ENCODE measurements at regions not wholly inside any gene's neighbourhood (a gene's known extent, or its start where the extent isn't known, plus 50 kb on each side); places are given as distances from the start of the nearest gene placed in this dataset.

- ATAC-seq = no peak
These were observed 65.0 kb upstream of the SLC2A12 start for GRCh38 chr6:134117409-134117808.

DNA sequence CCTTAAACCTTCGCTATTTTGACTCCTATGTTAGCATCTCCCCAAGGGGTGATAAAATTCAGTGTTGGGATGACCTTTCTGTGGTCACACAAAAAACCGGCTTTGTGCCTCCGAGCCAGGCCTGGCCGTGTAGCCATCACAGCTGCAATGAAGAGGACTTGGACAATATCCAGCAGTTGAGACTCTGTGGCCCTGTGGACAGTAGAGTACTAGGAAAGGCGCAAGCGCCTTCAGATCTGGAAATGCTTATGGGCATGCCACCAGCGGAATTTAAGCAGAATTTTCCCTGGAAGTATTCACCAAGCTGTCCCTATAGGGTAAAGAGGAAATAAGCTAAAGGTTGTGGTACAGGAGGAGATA is 63.3 kb upstream of the SLC2A12 start:
- no peak for ATAC-seq

DNA sequence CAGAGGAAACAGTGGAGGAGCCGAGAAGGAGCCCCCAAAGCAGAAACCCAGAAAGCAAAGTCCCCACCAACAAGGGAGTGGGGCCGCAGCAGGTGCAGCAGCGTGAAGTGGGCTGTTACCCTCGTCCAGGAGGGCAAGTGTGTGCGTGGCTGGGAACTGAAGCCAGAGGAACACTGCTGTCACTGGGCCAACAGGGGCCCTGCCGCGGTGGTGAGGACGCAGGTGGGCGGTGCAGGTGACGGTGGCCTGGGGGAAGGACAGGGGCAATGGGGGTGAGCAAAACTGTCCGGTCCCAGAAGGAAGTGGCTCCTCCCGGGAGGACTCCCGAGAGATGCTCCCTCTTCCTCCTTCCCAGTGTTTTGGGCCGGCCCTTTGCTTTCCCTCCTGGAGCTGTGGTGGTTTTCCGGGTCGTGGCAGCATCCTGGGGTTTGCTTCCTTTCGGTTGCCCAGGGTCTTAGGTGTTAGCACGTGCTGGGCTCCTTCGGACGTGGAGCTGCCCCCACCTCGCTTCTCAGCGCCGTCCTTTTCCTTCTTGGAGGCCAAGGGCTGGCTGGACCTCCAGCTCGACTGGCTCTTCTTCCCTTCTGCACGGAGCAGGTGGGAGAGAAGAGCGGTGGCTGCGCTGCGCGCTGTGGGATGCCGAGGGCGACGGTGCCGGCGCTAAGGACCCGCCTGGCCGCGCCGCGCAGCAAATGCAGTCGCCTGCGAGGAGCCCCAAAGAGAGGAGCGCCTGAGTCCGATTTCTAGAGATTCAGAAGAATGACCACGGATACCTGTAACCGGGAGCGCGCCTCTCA is 62.7 kb upstream of the SLC2A12 start:
- no peak for ATAC-seq

DNA sequence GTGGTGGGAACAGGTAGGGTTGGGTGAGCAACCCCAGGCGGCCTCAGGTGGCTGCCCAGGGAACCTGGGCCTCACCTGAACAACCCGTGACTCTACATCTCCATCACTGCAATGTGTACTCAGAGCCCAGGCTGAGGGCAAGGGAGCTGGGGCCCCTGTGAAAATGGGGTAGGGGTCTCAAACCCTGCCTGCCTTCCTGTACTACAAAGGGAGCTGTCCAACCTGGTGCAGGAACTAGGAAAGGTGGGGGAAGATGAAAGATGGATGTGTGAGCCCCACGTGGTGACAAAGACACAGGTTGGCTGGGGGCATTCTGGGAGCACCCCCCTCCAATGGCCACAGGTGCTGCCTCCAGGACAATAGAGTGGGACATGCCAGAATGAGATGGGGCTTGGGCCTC is 62.1 kb upstream of the SLC2A12 start:
- no peak for ATAC-seq

- no peak for ATAC-seq
These were observed 59.3 kb upstream of the SLC2A12 start for GRCh38 chr6:134111726-134112125.

DNA sequence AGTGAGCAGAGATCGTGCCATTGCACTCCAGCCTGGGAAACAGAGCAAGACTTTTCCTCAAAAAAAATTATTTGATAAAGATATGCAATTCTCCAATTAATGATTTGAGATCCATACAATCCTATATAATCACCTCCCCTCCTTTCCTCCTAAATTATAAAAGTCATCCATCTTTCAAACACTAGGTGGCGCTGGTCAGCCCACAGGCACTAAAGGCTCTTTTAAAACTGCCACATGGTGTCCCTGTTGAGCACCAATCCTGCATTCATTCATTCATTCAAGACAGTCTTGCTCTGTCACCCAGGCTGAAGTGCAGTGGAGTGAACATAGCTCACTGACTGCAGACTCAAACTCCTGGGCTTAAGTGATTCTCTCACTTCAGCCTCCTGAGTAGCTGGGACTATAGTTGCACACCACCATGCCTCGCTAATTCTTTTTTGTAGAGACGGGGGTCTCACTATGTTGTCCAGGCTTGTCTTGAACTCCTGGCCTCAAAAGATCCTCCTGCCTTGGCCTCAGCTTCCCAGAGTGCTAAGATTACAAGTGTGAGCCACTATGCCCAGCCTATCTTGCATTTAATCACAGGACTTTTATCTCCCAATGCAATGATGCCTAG is 58.7 kb upstream of the SLC2A12 start:
- peak in 1 of 2 donors; percentile 28 for ATAC-seq

- no peak for ATAC-seq
These were observed 54.3 kb upstream of the SLC2A12 start for GRCh38 chr6:134106702-134107101.

- ATAC-seq = no peak
These were observed 53.5 kb upstream of the SLC2A12 start for GRCh38 chr6:134105940-134106339.

DNA sequence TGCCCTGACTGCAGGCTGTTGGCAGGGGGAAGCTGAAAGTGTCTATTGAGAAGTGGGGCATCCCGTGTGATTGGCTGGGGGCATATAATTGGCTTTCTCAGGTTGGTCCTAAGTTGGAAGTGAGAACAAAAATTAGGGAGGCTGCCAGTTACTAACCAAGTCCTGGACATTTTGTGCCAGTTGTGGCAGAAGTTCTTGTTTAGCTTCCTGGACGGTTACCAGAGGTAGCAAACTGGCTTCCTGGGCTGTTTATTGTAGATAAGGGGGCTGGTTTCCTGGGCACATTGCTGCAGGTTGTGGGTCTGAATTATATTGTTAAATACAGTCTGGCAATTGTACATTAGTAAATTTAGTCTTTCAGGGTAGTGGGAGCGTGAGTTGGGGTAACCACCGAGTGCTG is 50.6 kb upstream of the SLC2A12 start:
- ATAC-seq = no peak

Data from activated CD4-positive, CD25-positive, alpha-beta regulatory T cell treated with anti-CD3 and anti-CD28 coated beads, Interleukin-2, amount 50 U/mL, for 24 hours (primary cell).